Lower leg skin (tissue), 4 donors: ENCODE measurements at regions not wholly inside any gene's neighbourhood (a gene's known extent, or its start where the extent isn't known, plus 50 kb on each side); places are given as distances from the start of the nearest gene placed in this dataset.

Experiments used
- DNase-seq, 2 donors: peaks; one replicate each; pipeline ENCODE4 v3.0.0-alpha.2; 2019; ENCODE audit warnings: low spot score in 2 of 2
- H3K4me3 ChIP-seq: fragments of 200-600 bp; sonication (generic); 2 replicates; pipeline ENCODE4 v1.5.1; 2017; ENCODE audit warnings: mild to moderate bottlenecking, low read depth; ENCODE audit not compliant: poor library complexity, severe bottlenecking
- POLR2A ChIP-seq, 2 donors: fragments of 450-650 bp; IDR thresholded peaks; one replicate each; pipeline ENCODE4 v1.6.1; 2016 to 2017; ENCODE audit warnings: antibody characterized with exemption in 2 of 2, mild to moderate bottlenecking in 1 of 2, moderate library complexity in 1 of 2
- WGBS, 2 donors: methylation state at CpG; one replicate each; pipeline ENCODE4 v1.1.5; 2018; 5-methylcytosine and 5-hydroxymethylcytosine counted together
- intact Hi-C: fragments of 100-400 bp; cut with DNase I; formaldehyde crosslinking; loops from one replicate; pipeline ENCODE4 v1.15.0; 2023; ENCODE audit warnings: low total_unique reads
- TF ChIP-seq, protein P1 (sequence below), 3 donors: fragments of 450-650 bp; IDR thresholded peaks; one replicate each; pipeline ENCODE4 v1.5.1; 2016; ENCODE audit warnings: antibody characterized with exemption in 3 of 3, mild to moderate bottlenecking in 3 of 3, moderate library complexity in 2 of 3

DNA sequence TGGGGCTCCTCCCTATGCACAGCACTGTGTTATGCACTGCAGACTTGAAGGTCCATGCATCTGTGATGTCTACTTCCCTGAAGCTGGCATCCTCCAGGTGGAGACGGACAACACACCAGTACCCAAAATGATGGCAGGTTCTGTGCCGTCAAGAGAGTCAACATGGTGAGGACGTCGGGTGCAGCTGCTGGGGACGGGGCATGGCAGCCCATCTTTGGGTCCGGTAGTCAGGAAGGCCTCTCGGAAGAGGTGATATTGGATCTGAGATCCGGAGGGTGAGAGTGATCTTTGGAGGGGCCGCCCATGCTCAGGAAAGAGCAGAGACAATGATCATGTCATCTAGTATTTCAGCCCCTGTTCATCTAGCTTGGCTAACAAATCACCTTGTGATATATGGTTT, 104.1 kb downstream of the RIPK4 start:
- no peak for TF ChIP-seq POLR2A (IDR thresholded peaks at IDR 0.05)
- TF ChIP-seq, protein P1, sequence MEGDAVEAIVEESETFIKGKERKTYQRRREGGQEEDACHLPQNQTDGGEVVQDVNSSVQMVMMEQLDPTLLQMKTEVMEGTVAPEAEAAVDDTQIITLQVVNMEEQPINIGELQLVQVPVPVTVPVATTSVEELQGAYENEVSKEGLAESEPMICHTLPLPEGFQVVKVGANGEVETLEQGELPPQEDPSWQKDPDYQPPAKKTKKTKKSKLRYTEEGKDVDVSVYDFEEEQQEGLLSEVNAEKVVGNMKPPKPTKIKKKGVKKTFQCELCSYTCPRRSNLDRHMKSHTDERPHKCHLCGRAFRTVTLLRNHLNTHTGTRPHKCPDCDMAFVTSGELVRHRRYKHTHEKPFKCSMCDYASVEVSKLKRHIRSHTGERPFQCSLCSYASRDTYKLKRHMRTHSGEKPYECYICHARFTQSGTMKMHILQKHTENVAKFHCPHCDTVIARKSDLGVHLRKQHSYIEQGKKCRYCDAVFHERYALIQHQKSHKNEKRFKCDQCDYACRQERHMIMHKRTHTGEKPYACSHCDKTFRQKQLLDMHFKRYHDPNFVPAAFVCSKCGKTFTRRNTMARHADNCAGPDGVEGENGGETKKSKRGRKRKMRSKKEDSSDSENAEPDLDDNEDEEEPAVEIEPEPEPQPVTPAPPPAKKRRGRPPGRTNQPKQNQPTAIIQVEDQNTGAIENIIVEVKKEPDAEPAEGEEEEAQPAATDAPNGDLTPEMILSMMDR (IDR thresholded peaks at IDR 0.05) = no peak
- peak in 1 of 2 donors; percentile 79 for DNase-seq
- H3K4me3 ChIP-seq = no peak overlapping the region
- intact Hi-C loops = no loop called here
- WGBS, 2 donors = 95 to 96% methylated on average over 9 of the region's 9 CpGs

DNA sequence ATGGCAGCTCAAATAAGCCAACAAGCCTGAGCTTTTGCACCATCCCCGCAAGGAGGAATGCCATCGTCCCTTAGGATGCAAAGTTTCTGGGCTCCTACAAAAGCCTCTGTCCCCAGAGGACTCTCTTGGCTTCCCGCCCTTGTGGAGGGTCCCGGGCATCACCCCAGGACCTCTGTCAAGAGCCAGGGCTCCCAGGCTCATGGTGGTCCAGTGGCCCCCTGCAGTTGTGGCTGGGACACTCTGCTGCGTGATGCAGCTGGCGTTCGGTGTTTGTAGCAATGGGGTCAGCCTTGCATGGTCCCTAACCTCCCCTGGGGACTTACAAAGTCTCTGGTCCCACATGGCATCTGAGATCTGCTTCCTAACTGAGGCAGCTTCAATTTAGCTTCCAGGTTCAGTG, 104.7 kb downstream of the RIPK4 start:
- DNase-seq = peak in 1 of 2 donors; percentile 81
- 92 to 94% methylated on average over 7 of the region's 7 CpGs for WGBS, 2 donors
- no peak overlapping the region for H3K4me3 ChIP-seq
- intact Hi-C loops = no loop called here
- no peak for TF ChIP-seq POLR2A (IDR thresholded peaks at IDR 0.05)
- TF ChIP-seq, protein P1 (IDR thresholded peaks at IDR 0.05) = no peak

DNA sequence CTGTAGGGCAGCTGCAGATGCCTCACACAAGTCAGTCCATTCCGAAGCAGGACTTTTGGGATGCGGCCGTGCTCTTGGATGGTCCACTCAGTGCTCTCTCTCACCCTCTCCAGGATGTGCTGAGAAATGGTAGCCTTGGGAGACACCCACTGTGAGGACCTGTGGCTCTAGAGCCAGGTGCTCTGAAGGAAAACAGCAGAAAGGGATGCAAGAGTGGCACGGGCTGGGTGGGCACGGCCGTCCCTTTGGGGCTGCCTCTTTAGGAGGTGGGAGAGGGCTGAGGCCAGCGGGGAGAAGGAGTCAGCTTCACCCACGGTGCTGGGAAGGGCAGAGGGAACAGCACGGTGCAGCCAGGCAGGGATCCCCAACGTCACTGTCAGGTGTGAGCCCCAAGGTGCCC, 106.1 kb downstream of the RIPK4 start:
- 87 to 97% methylated on average over 10 of the region's 10 CpGs for WGBS, 2 donors

DNA sequence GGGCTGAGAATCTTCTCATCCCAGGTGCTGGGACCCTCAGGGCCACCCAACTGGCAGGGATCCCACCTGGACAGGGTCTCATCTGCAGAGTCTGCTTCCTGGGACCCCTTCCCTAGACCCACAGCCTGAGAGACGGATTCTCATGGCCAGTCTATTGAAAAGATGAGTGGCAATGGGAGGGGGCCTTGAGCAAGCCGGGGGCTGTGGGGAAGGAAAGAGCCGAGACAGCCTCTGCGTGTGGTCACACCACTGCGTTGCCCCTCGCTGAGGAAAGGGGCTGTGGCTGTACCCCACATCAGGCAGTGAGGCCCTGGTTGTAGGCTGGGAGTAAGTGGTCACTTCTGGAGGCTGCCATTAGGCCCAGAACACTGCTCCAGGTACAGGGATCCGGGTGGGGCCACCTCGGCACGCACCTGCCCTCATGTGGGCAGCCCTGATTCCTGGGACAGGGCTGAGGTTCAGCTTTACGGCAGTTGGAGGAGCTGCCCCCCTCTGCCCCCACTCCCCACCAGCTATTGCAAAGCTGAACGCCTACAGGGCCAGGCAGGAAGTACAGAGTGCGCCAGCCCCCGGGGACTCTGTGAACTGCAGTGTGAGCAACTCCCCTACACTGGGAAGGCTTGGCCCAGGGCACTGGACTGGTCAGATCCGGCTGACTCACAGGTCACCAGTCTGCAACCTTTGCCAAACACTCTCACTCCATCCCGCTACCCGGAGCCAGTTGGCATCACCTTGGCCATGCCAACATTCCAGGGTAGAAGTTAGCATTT, 106.9 kb downstream of the RIPK4 start:
- TF ChIP-seq, protein P1 (IDR thresholded peaks at IDR 0.05) = no peak
- no peak for TF ChIP-seq POLR2A (IDR thresholded peaks at IDR 0.05)
- intact Hi-C loops = no loop called here
- no peak overlapping the region for H3K4me3 ChIP-seq
- WGBS, 2 donors = 62 to 84% methylated on average over 6 to 16 of the region's 16 CpGs
- DNase-seq = peak in 1 of 2 donors; percentile 85

More for the DNA sequence above, 106.1 kb downstream of the RIPK4 start:
- peak in 1 of 2 donors; percentile 82 for DNase-seq
- intact Hi-C loops = no loop called here
- TF ChIP-seq, protein P1 (IDR thresholded peaks at IDR 0.05) = no peak
- TF ChIP-seq POLR2A (IDR thresholded peaks at IDR 0.05) = no peak
- no peak overlapping the region for H3K4me3 ChIP-seq

DNA sequence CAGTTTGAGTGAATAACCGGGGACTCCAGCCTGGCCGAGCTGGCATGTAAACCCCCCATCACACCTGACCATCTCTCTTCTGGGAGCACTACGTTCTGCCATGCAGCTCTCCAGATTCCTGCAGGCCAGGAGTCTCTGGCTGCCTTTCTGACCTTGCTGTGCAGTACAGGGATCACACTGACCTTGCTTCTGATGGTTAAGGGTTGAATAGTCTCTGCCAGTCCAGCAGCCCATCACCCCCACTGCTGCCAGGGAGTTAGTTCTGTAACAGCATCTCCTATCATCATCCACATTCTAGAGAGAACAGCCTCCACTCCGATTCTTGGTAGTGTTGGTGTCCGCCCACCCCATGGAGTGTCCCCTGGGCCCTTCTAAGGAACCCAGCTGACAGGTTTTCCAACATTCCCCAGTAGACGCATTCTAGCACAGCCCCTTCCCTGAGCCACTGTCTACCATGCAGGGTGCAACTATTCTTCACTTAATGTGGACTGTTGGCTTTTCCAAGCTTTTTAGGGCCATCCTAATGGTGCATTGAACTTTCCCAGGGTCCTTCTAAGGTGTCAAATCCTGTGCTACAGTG, 109.8 kb downstream of the RIPK4 start:
- no peak overlapping the region for H3K4me3 ChIP-seq
- 73 to 80% methylated on average over 6 of the region's 6 CpGs for WGBS, 2 donors
- intact Hi-C loops = no loop called here
- TF ChIP-seq, protein P1 (IDR thresholded peaks at IDR 0.05) = no peak
- TF ChIP-seq POLR2A (IDR thresholded peaks at IDR 0.05) = no peak
- peak in 1 of 2 donors; percentile 75 for DNase-seq
